Gastrocnemius medialis (tissue), 4 donors: ENCODE measurements at regions not wholly inside any gene's neighbourhood (a gene's known extent, or its start where the extent isn't known, plus 50 kb on each side); places are given as distances from the start of the nearest gene placed in this dataset.

Experiments
- CTCF ChIP-seq, 5 experiments: fragments of 450-650 bp in 3 of 5; fragments of 200-600 bp in 2 of 5; sonication (generic) in 2 of 5; IDR thresholded peaks in 4 of 5; conservative IDR thresholded peaks in 1 of 5; 1 replicate in 4 of 5; 2 replicates in 1 of 5; pipeline ENCODE4 v1.5.1; 2016 to 2019; ENCODE audit warnings: antibody characterized with exemption in 5 of 5, mild to moderate bottlenecking in 3 of 5, moderate library complexity in 3 of 5
- POLR2A ChIP-seq, 2 donors: fragments of 450-650 bp; IDR thresholded peaks; one replicate each; pipeline ENCODE4 v1.6.1; 2017; ENCODE audit warnings: antibody characterized with exemption in 2 of 2, mild to moderate bottlenecking in 2 of 2, moderate library complexity in 2 of 2

- TF ChIP-seq CTCF (IDR thresholded peaks at IDR 0.05 in 4 of 5, conservative IDR thresholded peaks at IDR 0.05 in 1 of 5) (no peak), POLR2A (IDR thresholded peaks at IDR 0.05) (no peak)
Observed at GRCh38 chr2:133736674-133737073, 168.4 kb upstream of the NCKAP5 start.
